ENCODE measurements at regions not wholly inside any gene's neighbourhood (a gene's known extent, or its start where the extent isn't known, plus 50 kb on each side); places are given as distances from the start of the nearest gene placed in this dataset.
A peak's percentile ranks its signal among the peaks of the same experiment; 100 is the strongest.

- DNase-seq: no peak
These were observed 190.4 kb upstream of the CCDC150 start for GRCh38 chr2:196449083-196449482.

DNA sequence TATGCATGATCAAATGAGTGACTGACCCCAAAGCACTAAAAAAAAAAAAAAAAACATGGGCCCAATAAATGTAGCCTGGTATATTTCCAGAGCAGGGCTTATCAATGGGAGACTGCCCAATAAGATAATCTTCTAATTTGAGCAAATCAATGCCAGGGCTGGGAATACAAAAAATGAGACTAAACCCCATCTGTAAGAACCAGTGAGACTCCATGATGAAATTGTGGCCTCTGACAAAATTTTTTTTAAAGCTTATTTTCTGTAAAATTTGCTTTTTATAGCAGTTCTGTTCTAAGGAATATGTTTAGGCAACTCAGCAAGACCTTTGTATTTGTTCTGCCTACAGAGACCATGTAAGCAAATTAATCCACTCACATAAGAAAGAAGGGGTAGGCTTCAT lies 186.8 kb upstream of the CCDC150 start:
- DNase-seq: no peak

- DNase-seq: peak; percentile 53
These were observed 185.9 kb upstream of the CCDC150 start for GRCh38 chr2:196453613-196454047.

DNA sequence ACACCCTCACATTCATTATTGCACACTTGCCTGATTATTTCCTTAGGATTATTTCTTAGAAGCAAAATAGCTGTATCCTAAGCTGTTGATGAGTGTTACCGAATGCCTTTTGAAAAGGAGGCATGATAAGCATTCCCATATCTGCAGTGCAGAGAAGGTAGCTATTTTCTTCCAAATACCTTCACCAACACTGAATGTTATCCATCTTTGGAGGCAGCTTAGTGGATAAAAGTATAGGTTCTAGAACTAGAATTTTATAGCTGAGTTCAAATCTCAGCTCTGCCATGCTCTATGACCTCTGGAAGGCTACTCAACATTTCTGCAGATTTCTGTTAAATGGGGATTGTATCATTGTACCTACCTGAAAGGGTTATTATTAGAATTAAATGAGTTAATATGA lies 185.0 kb upstream of the CCDC150 start:
- no peak for DNase-seq

- no peak for DNase-seq
These were observed 180.0 kb upstream of the CCDC150 start for GRCh38 chr2:196459539-196459938.

GRCh38 chr2:196463706-196464105 lies 175.8 kb upstream of the CCDC150 start:
- no peak for DNase-seq

GRCh38 chr2:196464311-196464710 lies 175.2 kb upstream of the CCDC150 start:
- DNase-seq: no peak

- no peak for DNase-seq
These were observed 172.9 kb upstream of the CCDC150 start for GRCh38 chr2:196466581-196466980.

GRCh38 chr2:196468394-196468793 lies 171.1 kb upstream of the CCDC150 start:
- no peak for DNase-seq

DNA sequence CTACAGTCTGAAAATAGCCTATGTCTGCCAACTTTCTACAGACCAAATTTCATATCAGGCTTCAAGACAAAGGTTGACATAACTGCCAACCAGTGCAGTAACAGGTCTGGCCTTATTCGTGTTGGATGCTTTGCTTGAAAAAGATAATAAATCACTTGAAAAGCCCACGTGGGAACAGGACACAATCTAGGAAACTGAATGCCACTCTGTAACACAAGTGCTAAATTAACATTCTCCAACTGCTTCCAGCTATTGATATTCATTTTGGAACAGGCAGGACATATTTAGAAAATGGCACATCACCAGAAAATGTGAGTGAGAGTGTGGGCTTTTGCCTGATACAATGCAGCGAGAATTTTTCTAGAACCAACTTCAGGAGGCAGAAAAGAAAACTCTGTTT lies 165.9 kb upstream of the CCDC150 start:
- no peak for DNase-seq

DNA sequence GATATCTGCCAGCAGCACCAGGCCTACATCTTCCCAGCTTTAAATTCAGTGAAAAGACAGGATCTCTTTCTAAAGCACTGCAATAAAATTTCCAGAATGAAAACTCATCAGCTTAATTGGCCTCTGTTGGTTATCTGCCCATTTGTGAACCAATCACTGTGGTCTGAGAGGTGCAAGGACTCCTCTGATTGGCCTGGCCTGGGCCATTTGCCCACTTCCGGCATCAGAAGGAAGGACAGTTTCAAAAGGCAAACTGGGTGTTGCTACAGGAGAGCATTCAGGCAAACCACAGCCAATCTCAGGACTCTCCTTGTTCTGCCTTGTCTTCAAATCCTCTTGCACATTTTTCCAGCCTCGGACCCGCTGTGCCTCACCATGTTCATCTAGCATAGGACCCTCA lies 163.9 kb upstream of the CCDC150 start:
- no peak for DNase-seq

DNA sequence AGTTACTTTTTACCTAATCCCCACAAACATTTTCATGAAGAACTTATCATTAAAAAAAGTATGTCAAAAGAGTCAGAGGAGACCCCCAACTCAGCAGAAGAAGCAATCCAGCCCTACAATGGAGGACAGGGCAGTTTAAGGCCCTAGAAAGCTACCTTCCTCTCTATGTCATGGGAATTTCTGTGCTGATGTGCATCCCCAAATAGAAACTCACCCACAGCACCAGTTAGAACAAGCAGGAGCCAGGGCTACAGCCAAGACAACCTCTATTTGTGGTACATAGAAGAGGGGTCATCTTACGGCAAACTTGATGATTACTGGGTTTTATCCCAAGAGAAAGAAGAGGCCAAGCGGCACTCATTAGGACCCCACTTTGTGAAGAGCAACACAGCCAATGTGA lies 160.9 kb upstream of the CCDC150 start:
- DNase-seq: no peak

GRCh38 chr2:196479350-196479749 lies 160.2 kb upstream of the CCDC150 start:
- DNase-seq: no peak

- DNase-seq: no peak
These were observed 158.7 kb upstream of the CCDC150 start for GRCh38 chr2:196480653-196481323.

GRCh38 chr2:196481324-196481697 lies 158.2 kb upstream of the CCDC150 start:
- DNase-seq: no peak

GRCh38 chr2:196482119-196483065 lies 157.1 kb upstream of the CCDC150 start:
- DNase-seq: no peak

- no peak for DNase-seq
These were observed 153.4 kb upstream of the CCDC150 start for GRCh38 chr2:196486146-196486545.

DNA sequence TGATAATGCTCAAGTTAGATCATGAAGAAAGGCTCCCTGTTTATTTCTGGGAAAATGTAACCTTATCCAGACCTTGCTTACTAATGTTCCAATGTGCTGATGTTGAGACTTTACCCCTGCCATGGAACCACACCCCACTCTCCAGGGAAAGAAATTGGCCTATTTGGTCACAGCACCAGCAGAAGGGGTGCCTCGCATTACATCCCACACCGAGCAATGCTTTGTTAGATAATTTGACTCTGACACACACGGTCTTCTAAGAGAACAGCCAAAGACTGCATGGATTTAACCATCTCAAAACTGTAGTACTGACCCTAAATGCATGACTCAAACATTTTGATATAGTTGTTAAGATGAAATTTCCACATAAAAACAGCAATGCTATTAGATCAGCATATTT lies 152.1 kb upstream of the CCDC150 start:
- no peak for DNase-seq

DNA sequence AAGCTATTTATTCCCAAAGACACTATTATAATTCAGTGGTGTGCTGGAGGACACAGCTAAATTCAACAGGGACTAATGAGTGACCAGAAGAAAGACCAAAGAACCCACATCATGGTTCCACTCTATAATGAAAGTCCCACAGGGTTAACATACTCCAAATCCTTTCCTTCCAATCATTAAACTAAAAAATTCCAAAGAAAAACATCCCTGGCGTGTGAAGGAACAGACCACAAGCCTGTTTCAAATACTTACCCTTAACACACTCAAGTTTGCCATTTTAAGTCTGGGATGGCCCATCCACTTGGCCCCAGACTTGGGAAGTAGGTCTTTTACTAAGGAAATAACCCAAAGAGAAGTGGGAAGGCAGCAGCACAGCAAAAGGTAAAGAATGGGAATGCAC lies 150.1 kb upstream of the CCDC150 start:
- DNase-seq: no peak

GRCh38 chr2:196492946-196493345 lies 146.6 kb upstream of the CCDC150 start:
- DNase-seq: no peak

DNA sequence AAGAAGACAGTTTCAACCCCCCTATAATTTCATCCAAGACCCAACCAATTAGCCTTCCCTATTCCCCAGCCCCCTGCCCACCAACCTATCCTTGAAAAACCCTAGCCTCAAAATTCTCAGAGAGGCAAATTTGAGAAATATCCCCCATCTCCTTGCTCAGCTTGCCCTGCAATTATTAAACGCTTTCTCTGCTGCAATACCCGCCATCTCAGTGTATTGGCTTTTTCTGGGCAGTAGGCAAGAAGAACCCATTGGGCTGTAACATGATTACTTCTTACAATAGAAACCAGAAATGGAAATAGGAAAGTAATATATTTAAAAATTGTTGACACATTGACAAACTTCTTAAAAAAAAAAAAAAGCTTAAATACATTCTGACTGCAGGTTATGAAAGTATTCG lies 140.6 kb upstream of the CCDC150 start:
- DNase-seq: no peak

- no peak for DNase-seq
These were observed 139.8 kb upstream of the CCDC150 start for GRCh38 chr2:196499686-196500085.

DNA sequence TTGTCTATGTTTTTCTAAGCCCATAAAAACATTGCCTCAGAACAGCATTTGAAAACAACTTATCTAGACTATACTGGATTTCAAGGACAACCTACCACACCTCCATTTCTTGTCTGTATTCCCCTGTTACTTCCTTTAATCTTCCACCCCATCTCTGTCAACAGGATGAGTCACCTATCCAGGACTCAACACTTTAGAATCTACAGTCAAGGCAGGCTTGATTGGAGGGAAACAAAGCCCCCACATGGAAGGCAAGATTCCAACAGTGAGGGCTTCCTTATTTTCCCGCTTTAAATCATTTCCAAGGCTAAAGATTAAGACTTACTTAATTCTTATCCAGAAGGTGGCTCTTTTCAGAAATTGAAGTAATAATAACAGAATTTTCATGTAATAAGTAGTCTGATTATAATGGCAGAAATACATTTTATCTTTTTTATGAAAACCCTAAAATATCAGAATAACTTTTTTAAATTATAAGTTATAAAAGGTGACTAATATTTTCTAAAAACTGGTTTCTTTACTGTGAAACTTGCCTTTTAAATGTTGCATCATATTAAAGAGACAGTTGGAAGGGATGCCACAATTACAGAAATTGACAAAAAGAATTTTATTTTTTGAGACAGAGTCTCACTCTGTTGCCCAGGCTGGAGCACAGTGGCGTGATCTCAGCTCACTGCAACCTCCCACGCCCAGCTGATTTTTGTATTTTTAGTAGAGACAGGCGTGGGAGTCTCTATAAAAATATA lies 138.7 kb upstream of the CCDC150 start:
- no peak for DNase-seq

DNA sequence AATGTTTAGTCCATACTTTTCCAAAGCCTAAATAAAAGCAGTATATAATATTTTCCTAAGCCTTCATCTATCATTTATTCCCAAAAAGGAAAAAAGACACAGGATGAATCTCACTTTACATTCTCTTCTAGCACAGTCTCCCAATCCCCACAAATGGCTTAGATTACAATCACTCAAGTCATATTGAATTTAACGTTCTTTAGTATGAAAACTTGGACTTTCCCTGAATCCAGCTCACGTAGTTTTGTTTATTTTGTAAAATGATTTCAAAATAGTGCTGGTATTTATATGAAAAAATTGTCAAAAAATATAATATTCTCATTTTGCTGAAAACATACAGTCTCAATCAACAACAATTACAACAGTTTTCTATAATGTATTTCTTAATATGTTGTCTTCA lies 137.7 kb upstream of the CCDC150 start:
- no peak for DNase-seq
